ENCODE measurements at regions not wholly inside any gene's neighbourhood (a gene's known extent, or its start where the extent isn't known, plus 50 kb on each side); places are given as distances from the start of the nearest gene placed in this dataset.

- no peak overlapping the region for H3K4me3 ChIP-seq (ENCODE audit: low read depth, low read length)
- TF ChIP-seq, protein P1, sequence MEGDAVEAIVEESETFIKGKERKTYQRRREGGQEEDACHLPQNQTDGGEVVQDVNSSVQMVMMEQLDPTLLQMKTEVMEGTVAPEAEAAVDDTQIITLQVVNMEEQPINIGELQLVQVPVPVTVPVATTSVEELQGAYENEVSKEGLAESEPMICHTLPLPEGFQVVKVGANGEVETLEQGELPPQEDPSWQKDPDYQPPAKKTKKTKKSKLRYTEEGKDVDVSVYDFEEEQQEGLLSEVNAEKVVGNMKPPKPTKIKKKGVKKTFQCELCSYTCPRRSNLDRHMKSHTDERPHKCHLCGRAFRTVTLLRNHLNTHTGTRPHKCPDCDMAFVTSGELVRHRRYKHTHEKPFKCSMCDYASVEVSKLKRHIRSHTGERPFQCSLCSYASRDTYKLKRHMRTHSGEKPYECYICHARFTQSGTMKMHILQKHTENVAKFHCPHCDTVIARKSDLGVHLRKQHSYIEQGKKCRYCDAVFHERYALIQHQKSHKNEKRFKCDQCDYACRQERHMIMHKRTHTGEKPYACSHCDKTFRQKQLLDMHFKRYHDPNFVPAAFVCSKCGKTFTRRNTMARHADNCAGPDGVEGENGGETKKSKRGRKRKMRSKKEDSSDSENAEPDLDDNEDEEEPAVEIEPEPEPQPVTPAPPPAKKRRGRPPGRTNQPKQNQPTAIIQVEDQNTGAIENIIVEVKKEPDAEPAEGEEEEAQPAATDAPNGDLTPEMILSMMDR (IDR thresholded peaks at IDR 0.05; ENCODE audit: low read depth, low read length): no peak
Measured at GRCh38 chr16:66152181-66152580, 214.3 kb upstream of the CDH5 start.

DNA sequence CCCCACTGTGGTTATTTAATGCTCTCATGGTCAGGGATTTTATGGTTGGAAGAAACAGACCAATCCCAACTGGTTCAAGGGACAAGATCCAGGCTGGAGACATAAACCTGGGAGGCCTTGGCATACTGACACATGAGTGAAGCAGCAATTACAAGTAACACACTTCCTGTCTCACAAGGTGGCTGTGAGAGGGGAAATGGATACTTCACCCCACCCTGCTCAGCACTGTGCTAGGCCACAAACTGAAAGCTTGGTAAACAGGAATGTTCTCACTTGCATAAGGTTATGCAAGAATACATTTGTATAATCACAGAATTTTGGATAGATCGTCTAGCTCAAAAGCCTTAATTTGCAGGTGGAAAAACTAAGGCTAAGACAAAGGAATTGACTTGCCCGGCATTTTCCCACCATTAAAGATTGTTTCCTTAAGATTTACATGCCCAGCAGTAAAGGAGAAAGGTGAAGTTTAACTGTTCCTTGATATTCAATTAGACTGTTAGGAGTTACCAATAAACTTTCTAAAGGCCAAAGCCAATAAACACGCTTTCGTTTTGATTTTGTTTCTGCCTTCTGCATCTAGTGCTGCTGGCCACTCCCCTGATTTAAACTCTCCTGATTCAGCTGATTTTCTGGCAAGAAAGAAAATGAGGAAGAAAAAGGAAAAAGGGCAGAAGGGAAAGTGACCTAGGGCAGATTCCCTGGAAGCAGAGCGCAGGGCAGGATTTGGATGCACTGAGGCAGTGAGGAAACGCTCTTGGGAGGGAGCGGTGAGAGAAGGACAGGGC, 215.6 kb upstream of the CDH5 start:
- no peak overlapping the region for H3K4me3 ChIP-seq (ENCODE audit: low read depth, low read length)
- TF ChIP-seq, protein P1 (IDR thresholded peaks at IDR 0.05; ENCODE audit: low read depth, low read length): no peak

GRCh38 chr16:66147291-66147690, 219.2 kb upstream of the CDH5 start:
- H3K4me3 ChIP-seq (ENCODE audit: low read depth, low read length): no peak overlapping the region
- TF ChIP-seq, protein P1 (IDR thresholded peaks at IDR 0.05; ENCODE audit: low read depth, low read length): no peak

- TF ChIP-seq, protein P1 (IDR thresholded peaks at IDR 0.05; ENCODE audit: low read depth, low read length): no peak
- H3K4me3 ChIP-seq (ENCODE audit: low read depth, low read length): no peak overlapping the region
Measured at GRCh38 chr16:66146798-66147197, 219.7 kb upstream of the CDH5 start.

DNA sequence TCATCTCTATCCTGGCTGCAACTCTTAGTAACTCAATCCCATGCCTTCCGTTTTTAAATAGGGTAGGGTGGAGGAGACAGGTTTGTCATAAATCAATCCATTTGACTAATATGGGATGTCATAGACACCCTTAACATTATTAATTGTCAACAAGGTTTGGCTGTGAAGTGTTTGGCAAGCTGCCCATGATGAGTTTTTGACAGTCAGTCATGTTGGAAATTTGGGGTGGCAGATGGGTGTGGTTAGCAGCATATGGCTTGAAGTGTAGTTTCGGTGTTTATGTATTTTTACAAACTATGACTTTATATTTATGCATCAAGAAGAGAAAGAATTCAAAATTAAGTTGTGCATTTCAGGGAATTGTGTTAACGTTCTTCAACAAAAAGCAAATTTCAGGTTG, 221.8 kb upstream of the CDH5 start:
- H3K4me3 ChIP-seq (ENCODE audit: low read depth, low read length): no peak overlapping the region
- TF ChIP-seq, protein P1 (IDR thresholded peaks at IDR 0.05; ENCODE audit: low read depth, low read length): no peak

DNA sequence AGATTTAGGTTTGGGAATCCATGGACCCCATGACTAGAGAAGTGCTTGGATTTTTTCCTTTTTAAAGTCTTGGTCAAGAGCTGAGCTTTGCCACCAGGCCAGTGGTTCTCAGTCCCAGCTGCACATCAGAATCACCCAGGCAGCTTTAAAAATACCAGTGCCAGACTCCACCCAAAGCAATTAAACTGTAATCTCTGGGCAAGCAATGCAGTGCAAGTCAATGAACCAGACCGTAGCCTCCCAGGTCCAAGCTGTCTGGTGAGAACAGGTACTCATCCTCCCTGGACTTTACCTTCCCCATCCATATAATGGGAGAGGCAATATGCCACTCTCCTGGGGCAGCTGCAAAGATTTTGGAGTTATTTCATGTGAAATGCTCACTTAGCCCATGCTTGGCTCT, 223.1 kb upstream of the CDH5 start:
- TF ChIP-seq, protein P1 (IDR thresholded peaks at IDR 0.05; ENCODE audit: low read depth, low read length): no peak
- H3K4me3 ChIP-seq (ENCODE audit: low read depth, low read length): no peak overlapping the region

GRCh38 chr16:66141885-66142284, 224.6 kb upstream of the CDH5 start:
- TF ChIP-seq, protein P1 (IDR thresholded peaks at IDR 0.05; ENCODE audit: low read depth, low read length): no peak

More at GRCh38 chr16:66141885-66142284, 224.6 kb upstream of the CDH5 start:
- no peak overlapping the region for H3K4me3 ChIP-seq (ENCODE audit: low read depth, low read length)
